ENCODE measurements at regions not wholly inside any gene's neighbourhood (a gene's known extent, or its start where the extent isn't known, plus 50 kb on each side); places are given as distances from the start of the nearest gene placed in this dataset.
A peak's percentile ranks its signal among the peaks of the same experiment; 100 is the strongest.

DNA sequence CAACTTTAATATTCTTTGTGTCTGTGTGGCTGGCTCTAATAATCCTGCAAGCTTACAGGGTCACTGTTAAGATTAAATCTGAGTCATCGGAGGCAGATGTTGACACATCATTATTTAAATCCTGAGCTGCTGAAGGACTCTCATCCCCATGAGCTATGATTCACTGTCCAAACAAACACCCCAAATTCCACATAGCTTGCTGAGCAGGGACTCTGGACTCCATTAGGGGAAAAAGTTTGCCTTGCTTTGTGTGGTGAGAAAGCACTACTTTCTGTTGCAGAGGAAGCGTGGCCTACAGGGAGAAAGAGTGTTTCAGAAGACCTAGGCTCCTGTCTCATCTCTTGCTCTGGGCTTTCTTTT is 213.7 kb downstream of the PDCD6IP start:
- no peak for DNase-seq (ENCODE audit: low spot score)
- no peak overlapping the region for H3K27ac Mint-ChIP-seq
- no peaks in the 10 kb centered on the region for H3K36me3 Mint-ChIP-seq (ENCODE audit: low read depth)
- Histone ChIP-seq H3K4me2 (no peak overlapping the region), H3K4me1 (ENCODE audit: insufficient read depth) (peaks cover 18% of the 10 kb centered on the region), H4K20me1 (replicated peaks; ENCODE audit: insufficient read depth) (no peaks in the 10 kb centered on the region), H3K36me3 (ENCODE audit: insufficient read depth) (no peaks in the 10 kb centered on the region), H3K27ac (ENCODE audit: low read depth) (no peak overlapping the region), H3F3A (replicated peaks; ENCODE audit: low read depth) (no peaks in the 10 kb centered on the region), H3K4me3 (no peak overlapping the region), H2AFZ (peak overlapping the region; percentile 43; the same call in 1 of the 2 replicates), H3K79me2 (replicated peaks; ENCODE audit: insufficient read depth) (no peaks in the 10 kb centered on the region), H3K9me2 (ENCODE audit: insufficient read depth) (no peaks in the 10 kb centered on the region), H3K27me3 (ENCODE audit: insufficient read depth) (no peaks in the 10 kb centered on the region)
- no peak for ATAC-seq
- TF ChIP-seq, protein P1, sequence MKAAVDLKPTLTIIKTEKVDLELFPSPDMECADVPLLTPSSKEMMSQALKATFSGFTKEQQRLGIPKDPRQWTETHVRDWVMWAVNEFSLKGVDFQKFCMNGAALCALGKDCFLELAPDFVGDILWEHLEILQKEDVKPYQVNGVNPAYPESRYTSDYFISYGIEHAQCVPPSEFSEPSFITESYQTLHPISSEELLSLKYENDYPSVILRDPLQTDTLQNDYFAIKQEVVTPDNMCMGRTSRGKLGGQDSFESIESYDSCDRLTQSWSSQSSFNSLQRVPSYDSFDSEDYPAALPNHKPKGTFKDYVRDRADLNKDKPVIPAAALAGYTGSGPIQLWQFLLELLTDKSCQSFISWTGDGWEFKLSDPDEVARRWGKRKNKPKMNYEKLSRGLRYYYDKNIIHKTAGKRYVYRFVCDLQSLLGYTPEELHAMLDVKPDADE (IDR thresholded peaks at IDR 0.05): no peak
- TF ChIP-seq, protein P2, sequence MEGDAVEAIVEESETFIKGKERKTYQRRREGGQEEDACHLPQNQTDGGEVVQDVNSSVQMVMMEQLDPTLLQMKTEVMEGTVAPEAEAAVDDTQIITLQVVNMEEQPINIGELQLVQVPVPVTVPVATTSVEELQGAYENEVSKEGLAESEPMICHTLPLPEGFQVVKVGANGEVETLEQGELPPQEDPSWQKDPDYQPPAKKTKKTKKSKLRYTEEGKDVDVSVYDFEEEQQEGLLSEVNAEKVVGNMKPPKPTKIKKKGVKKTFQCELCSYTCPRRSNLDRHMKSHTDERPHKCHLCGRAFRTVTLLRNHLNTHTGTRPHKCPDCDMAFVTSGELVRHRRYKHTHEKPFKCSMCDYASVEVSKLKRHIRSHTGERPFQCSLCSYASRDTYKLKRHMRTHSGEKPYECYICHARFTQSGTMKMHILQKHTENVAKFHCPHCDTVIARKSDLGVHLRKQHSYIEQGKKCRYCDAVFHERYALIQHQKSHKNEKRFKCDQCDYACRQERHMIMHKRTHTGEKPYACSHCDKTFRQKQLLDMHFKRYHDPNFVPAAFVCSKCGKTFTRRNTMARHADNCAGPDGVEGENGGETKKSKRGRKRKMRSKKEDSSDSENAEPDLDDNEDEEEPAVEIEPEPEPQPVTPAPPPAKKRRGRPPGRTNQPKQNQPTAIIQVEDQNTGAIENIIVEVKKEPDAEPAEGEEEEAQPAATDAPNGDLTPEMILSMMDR (conservative IDR thresholded peaks at IDR 0.05; ENCODE audit: low read depth in 2 of 2): no peak
- TF ChIP-seq EZH2 (IDR thresholded peaks at IDR 0.05; ENCODE audit: low read depth, unreplicated experiment) (no peak), NANOG (IDR thresholded peaks at IDR 0.05; ENCODE audit: borderline replicate concordance) (no peak), ZNF114 (CRISPR knock-in tag; IDR thresholded peaks at IDR 0.05) (no peak), JUNB (IDR thresholded peaks at IDR 0.05; ENCODE audit: unreplicated experiment) (no peak), EZH2phosphoT487 (IDR thresholded peaks at IDR 0.05; ENCODE audit: unreplicated experiment) (no peak), CREB1 (CRISPR knock-in tag; IDR thresholded peaks at IDR 0.05; ENCODE audit: low read depth) (no peak), STAT1 (IDR thresholded peaks at IDR 0.05; ENCODE audit: unreplicated experiment) (no peak), POLR2AphosphoS5 (IDR thresholded peaks at IDR 0.05; ENCODE audit: low read depth) (no peak), ZNF331 (CRISPR knock-in tag; IDR thresholded peaks at IDR 0.05; ENCODE audit: low read depth) (no peak)
- TF ChIP-seq, protein P3, sequence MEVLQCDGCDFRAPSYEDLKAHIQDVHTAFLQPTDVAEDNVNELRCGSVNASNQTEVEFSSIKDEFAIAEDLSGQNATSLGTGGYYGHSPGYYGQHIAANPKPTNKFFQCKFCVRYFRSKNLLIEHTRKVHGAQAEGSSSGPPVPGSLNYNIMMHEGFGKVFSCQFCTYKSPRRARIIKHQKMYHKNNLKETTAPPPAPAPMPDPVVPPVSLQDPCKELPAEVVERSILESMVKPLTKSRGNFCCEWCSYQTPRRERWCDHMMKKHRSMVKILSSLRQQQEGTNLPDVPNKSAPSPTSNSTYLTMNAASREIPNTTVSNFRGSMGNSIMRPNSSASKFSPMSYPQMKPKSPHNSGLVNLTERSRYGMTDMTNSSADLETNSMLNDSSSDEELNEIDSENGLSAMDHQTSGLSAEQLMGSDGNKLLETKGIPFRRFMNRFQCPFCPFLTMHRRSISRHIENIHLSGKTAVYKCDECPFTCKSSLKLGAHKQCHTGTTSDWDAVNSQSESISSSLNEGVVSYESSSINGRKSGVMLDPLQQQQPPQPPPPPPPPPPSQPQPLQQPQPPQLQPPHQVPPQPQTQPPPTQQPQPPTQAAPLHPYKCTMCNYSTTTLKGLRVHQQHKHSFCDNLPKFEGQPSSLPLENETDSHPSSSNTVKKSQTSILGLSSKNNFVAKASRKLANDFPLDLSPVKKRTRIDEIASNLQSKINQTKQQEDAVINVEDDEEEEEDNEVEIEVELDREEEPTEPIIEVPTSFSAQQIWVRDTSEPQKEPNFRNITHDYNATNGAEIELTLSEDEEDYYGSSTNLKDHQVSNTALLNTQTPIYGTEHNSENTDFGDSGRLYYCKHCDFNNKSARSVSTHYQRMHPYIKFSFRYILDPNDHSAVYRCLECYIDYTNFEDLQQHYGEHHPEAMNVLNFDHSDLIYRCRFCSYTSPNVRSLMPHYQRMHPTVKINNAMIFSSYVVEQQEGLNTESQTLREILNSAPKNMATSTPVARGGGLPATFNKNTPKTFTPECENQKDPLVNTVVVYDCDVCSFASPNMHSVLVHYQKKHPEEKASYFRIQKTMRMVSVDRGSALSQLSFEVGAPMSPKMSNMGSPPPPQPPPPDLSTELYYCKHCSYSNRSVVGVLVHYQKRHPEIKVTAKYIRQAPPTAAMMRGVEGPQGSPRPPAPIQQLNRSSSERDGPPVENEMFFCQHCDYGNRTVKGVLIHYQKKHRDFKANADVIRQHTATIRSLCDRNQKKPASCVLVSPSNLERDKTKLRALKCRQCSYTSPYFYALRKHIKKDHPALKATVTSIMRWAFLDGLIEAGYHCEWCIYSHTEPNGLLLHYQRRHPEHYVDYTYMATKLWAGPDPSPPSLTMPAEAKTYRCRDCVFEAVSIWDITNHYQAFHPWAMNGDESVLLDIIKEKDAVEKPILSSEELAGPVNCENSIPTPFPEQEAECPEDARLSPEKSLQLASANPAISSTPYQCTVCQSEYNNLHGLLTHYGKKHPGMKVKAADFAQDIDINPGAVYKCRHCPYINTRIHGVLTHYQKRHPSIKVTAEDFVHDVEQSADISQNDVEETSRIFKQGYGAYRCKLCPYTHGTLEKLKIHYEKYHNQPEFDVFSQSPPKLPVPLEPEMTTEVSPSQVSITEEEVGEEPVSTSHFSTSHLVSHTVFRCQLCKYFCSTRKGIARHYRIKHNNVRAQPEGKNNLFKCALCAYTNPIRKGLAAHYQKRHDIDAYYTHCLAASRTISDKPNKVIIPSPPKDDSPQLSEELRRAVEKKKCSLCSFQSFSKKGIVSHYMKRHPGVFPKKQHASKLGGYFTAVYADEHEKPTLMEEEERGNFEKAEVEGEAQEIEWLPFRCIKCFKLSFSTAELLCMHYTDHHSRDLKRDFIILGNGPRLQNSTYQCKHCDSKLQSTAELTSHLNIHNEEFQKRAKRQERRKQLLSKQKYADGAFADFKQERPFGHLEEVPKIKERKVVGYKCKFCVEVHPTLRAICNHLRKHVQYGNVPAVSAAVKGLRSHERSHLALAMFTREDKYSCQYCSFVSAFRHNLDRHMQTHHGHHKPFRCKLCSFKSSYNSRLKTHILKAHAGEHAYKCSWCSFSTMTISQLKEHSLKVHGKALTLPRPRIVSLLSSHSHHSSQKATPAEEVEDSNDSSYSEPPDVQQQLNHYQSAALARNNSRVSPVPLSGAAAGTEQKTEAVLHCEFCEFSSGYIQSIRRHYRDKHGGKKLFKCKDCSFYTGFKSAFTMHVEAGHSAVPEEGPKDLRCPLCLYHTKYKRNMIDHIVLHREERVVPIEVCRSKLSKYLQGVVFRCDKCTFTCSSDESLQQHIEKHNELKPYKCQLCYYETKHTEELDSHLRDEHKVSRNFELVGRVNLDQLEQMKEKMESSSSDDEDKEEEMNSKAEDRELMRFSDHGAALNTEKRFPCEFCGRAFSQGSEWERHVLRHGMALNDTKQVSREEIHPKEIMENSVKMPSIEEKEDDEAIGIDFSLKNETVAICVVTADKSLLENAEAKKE (CRISPR knock-in tag; IDR thresholded peaks at IDR 0.05): no peak
- TF ChIP-seq, protein P4, sequence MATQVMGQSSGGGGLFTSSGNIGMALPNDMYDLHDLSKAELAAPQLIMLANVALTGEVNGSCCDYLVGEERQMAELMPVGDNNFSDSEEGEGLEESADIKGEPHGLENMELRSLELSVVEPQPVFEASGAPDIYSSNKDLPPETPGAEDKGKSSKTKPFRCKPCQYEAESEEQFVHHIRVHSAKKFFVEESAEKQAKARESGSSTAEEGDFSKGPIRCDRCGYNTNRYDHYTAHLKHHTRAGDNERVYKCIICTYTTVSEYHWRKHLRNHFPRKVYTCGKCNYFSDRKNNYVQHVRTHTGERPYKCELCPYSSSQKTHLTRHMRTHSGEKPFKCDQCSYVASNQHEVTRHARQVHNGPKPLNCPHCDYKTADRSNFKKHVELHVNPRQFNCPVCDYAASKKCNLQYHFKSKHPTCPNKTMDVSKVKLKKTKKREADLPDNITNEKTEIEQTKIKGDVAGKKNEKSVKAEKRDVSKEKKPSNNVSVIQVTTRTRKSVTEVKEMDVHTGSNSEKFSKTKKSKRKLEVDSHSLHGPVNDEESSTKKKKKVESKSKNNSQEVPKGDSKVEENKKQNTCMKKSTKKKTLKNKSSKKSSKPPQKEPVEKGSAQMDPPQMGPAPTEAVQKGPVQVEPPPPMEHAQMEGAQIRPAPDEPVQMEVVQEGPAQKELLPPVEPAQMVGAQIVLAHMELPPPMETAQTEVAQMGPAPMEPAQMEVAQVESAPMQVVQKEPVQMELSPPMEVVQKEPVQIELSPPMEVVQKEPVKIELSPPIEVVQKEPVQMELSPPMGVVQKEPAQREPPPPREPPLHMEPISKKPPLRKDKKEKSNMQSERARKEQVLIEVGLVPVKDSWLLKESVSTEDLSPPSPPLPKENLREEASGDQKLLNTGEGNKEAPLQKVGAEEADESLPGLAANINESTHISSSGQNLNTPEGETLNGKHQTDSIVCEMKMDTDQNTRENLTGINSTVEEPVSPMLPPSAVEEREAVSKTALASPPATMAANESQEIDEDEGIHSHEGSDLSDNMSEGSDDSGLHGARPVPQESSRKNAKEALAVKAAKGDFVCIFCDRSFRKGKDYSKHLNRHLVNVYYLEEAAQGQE (IDR thresholded peaks at IDR 0.05; ENCODE audit: unreplicated experiment): no peak
- no peaks in the 10 kb centered on the region for H3K9me3 Mint-ChIP-seq
- H3K4me3 Mint-ChIP-seq: no peak overlapping the region
- peaks cover 17% of the 10 kb centered on the region for H3K4me1 Mint-ChIP-seq
- no peaks in the 10 kb centered on the region for H3K27me3 Mint-ChIP-seq (ENCODE audit: insufficient read depth, low read depth, poor library complexity)

Measured in GM23338 (cell line).